ENCODE measurements at regions not wholly inside any gene's neighbourhood (a gene's known extent, or its start where the extent isn't known, plus 50 kb on each side); places are given as distances from the start of the nearest gene placed in this dataset.
"Not testable (repeated sequence)": the region's sequence is repeated elsewhere in the genome, so short reads cannot be mapped to it uniquely, and the experiment has no call there.

- DNase-seq: no peak
Observed at GRCh38 chr12:82300611-82301010, 57.6 kb downstream of the CCDC59 start.

DNA sequence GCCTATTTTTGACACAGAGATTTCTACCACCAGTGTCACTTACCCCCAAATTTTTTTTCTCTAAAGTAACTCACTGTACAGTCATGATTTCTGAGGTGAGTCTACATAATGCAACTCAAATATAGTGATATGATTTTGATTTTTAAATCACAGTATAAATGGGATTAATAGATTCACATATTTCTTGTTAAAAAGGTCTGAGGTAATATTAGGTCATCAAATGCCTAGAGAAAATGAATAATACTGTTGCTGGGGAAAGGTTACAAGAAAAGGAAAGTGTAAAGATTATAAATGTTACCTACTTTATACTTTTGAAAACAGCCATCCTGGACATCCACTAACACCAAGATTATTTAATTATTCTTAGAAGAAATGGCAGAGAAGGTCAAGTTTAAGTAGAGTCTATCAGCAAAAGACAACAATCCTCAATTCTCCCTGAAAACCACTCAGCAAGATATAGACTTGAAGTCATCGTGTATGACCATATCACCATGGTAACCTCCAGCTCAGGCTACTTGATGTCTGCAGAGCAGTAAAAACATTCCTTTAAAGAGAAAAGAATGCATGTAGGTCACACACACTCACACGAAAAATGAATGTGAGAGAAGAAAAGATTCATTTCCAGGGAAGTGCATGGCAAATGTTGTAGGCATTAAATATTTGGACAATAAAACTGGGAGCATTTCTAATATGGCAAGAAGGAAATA lies 58.7 kb downstream of the CCDC59 start:
- no peak for DNase-seq

GRCh38 chr12:82290415-82290814 lies 67.8 kb downstream of the CCDC59 start:
- DNase-seq: no peak

- not testable (repeated sequence) for DNase-seq
Observed at GRCh38 chr12:82281335-82281734, 76.9 kb downstream of the CCDC59 start.

GRCh38 chr12:82279536-82280058 lies 78.6 kb downstream of the CCDC59 start:
- no peak for DNase-seq

GRCh38 chr12:82277582-82277981 lies 80.6 kb downstream of the CCDC59 start:
- DNase-seq: no peak

DNA sequence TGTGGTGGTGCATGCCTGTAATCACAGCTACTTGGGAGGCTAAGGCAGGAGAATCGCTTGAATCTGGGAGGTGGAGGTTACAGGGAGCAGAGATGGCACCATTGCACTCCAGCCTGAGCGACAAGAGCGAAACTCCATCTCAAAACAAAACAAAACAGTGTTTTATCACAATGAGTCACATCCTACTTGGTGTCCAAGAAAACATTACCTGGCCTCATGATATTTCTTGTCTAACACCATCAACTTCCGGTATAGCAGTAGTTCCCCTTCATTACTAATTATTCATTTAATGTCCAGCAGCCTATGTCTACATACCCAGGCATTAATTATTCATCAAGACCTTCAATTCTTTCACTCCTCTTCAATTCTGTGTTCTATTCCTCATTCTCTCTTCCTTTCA lies 115.5 kb downstream of the CCDC59 start:
- DNase-seq: no peak

DNA sequence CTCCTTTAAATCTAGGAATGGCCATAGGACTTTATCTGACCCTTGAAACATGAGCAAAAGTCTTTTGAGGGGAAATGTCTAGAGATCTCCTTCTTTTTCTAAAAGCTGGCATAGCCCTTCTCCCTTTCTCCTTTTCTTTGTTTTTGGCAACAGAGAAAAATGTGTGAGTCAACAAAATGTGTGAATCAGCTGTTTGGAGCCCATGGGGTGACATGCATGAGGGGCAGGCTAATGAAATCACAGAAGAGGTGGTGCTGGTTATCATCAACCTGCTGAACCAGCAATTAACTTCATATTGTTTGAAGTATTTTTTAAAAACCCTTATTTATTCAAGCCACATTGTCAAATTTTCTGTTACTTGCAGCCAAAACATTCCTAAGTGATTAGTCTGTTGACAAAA lies 132.3 kb downstream of the CCDC59 start:
- DNase-seq: no peak

GRCh38 chr12:82223426-82223825 lies 134.8 kb downstream of the CCDC59 start:
- no peak for DNase-seq

DNA sequence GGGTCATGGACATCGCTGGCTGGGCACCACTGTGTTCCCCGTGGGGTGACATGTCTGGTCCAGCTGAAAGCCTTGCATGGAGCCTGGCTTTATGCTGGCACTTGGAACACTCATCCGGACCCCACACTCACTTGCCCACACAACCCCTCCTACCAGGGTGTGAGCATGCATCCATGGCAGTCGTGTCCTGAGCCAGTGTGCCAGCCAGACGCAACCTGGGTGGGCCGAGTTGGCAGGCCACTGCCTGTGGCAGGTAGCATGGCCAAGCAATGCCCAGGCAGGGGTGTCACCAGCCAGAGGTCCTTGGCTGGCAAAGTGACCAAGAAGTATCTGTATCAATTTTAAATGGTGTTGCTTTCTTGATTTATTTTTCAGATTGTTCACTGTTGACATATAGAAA lies 141.7 kb downstream of the CCDC59 start:
- DNase-seq: no peak

- no peak for DNase-seq
Observed at GRCh38 chr12:82213761-82214160, 144.4 kb downstream of the CCDC59 start.

GRCh38 chr12:82210882-82211281 lies 147.3 kb downstream of the CCDC59 start:
- DNase-seq: no peak

- DNase-seq: no peak
Observed at GRCh38 chr12:82209533-82209932, 148.7 kb downstream of the CCDC59 start.

DNA sequence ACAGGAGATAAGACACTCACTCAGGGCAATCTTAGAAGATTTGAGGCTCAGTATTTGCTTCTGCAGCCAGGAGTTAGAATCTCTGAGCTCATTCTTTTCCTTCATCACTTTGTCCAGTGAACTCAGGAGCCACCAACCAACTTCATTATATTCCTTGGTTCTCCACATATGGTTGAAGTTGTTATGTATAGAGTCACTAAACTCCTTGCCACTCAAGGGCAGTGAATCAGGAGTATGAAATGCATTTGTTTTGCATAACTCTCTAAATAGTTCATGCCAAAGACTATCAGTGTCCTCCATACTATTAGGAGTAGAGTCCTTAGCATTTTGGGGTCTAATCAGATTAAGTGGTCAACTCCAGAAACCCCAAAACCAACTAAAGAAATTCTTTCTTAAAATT lies 150.6 kb downstream of the CCDC59 start:
- DNase-seq: no peak

- no peak for DNase-seq
Observed at GRCh38 chr12:82203086-82203485, 155.1 kb downstream of the CCDC59 start.

- no peak for DNase-seq
Observed at GRCh38 chr12:82187595-82187994, 170.6 kb downstream of the CCDC59 start.

GRCh38 chr12:82187011-82187410 lies 171.2 kb downstream of the CCDC59 start:
- no peak for DNase-seq

DNA sequence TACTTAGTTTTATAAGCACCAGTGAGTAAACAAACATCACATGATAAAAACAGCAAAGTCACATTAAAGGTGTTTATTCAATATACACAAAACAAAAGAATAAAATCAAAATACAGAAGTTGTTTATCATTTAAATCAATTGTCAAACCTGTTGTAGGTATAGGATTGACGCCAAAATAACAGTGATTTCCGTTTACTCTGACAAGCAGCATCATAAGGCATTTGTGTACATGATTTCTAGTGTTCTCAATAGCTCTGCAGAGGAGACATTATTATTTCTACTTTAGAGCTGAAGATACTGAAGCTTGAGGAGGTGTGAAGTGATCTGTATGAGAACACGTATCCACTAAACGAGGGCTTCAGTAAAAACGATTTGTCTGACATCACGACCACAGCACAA lies 171.9 kb downstream of the CCDC59 start:
- DNase-seq: no peak

DNA sequence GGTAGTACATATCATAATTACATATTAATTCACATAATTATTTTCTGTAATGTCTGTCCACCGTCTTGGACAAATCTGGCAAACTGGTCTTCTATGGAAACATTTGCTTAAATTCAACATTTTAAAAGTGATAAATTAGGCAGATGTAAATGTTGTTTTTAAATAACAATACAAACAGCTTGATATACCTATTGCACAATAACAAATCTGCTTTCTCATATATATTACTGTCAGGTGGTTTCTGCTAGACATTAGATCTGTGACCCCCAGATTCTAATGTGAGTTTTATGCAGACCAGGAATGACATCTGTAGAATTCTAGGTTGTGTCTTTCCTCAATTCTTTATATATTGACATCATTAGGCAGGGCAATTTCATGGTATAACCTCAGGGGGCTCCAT lies 173.3 kb downstream of the CCDC59 start:
- DNase-seq: no peak

DNA sequence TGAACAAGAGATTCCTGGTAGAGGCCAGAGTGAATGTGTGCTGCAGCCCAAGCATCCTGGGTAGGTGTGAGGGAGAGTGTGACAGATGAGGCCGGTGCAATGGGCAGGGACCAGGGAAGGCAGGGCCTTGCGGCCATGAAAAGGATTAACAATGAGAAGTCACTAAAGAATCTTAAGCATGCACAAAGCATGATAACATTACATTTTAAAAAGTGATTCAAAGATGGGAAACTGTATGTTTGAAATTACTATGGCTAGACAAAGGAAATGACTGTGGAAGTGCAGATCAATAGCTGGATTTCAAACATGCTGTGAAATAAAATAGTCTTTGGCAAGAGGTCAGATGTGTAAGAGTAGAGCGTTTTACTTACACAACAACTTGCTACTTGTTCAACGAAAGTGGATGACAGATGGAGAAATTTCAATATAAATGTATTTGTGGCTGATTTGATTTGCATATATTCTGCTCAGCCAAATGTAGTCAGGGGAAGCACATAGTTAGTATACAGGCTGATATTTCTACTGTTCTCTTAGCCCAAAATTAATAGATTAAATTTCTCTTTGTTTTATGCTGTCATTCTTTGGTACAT lies 175.5 kb downstream of the CCDC59 start:
- DNase-seq: no peak

- peak; percentile 62 for DNase-seq
Observed at GRCh38 chr12:82176761-82177490, 181.3 kb downstream of the CCDC59 start.

DNA sequence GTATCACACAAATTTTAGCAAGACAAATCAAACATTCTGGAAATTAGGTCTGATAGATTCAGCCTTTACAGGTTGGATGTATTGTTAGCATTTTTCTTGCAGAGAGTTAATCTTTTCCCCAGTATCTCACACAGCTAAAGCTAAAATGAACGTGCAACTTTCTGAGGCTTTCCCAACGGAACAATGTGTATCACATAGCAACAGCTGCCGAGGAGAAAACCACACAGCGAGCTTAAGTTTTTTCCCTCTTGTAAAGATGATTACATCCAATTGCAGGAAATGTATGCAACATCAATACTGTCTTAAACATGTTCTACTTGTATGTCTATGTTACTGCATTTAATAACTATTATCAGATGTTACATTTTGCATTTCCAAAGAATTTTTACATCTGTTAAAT lies 182.2 kb downstream of the CCDC59 start:
- peak; percentile 4 for DNase-seq

- peak; percentile 92 for DNase-seq
Observed at GRCh38 chr12:82174936-82175335, 183.3 kb downstream of the CCDC59 start.

DNA sequence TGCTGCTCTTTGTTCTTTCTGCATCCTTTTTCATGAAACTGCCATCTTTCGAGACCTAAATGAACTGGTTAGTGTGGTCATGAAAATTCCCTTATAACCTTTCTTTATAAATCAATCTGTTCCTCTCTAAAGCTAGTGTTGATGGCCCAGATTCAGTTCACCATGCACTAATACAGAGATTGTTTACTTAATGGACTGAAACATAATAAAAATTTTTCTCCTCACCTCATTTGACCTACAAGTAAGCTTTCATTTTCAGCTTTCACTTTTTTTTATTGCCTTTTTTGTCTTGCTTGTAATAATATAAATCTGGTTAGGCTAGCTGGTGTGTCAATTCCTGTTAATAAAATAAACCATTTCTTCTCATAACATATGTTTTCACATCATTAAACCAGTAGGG lies 183.8 kb downstream of the CCDC59 start:
- DNase-seq: peak; percentile 40
